ENCODE measurements at regions not wholly inside any gene's neighbourhood (a gene's known extent, or its start where the extent isn't known, plus 50 kb on each side); places are given as distances from the start of the nearest gene placed in this dataset.
"Not testable (repeated sequence)": the region's sequence is repeated elsewhere in the genome, so short reads cannot be mapped to it uniquely, and the experiment has no call there.

GRCh38 chr14:87628129-87628528, 364.9 kb downstream of the GALC start:
- no peak for DNase-seq

DNA sequence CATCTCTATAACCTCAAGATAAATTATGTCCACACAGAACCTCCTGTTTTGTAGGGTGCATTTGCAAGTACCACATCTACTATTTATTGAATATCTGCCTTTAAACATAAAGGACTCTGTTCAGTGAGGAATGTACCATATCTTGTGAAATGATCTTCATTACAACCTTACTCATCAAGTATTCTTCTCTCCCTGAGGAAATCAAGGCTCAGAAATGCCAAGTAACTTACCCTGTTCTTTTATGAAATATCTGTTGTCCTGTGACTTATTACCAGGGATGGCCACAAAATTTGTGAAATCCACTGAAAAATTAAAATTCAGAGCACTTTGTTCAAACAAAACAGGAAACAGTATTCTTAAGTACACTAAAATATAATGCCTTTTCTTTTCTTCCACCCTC, 366.7 kb downstream of the GALC start:
- no peak for DNase-seq

- no peak for DNase-seq
Measured at GRCh38 chr14:87623616-87624015, 369.4 kb downstream of the GALC start.

DNA sequence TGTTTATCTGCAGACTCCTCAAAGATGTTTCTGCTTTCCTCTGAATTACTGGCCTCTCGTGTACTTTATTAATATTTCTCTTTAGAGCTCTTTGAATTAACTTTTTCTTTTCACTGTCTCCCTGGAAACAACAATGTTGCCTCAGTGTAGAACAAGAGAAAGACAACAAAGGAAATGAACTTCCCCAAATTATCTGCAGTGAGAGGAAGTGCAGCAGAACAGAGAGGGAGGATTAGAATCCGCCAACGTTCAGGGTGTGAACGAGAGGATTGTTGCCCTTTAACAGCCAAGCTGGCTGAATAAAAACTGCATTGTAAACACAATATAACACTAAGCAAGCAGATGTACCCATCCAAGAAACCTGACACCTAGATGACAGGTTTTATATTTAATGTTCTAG, 375.9 kb downstream of the GALC start:
- no peak for DNase-seq

- no peak for DNase-seq
Measured at GRCh38 chr14:87615822-87616679, 376.9 kb downstream of the GALC start.

DNA sequence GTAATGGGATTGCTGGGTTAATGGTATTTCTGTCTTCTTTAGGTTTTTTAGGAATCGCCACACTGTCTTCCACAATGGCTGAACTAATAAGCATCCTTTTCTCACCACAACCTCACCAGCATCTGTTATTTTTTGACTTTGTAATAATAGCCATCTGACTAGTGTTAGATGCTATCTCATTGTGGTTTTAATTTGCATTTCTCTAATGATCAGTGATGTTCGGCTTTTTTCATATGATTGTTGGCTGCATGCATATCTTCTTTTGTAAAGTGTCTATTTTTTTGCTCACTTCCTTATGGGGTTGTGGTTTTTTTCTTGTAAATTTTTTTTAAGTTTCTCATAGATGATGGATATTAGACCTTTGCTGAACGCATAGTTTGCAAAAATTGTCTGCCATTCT, 377.9 kb downstream of the GALC start:
- no peak for DNase-seq

GRCh38 chr14:87613881-87614280, 379.1 kb downstream of the GALC start:
- no peak for DNase-seq

- not testable (repeated sequence) for DNase-seq
Measured at GRCh38 chr14:87607056-87607455, 385.9 kb downstream of the GALC start.

DNA sequence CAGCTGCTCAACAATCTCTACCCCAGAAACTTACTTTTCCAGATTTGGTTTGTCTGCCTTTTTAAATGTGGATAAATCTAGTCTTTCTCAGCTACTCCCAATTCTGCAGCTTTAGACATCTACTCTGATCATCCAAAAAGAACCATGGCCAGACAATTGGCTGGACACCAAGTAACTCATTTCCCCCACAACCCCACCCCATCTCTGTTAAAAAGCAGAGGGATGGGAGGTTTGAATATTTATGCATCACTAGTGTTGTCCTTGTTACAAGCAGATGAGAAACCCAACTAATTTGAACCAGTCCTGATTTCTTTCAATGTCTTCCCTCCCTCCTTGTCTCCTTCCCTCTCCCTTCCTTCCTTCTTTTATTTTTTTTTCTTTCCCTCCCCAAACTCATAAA, 391.9 kb downstream of the GALC start:
- DNase-seq, result no peak

DNA sequence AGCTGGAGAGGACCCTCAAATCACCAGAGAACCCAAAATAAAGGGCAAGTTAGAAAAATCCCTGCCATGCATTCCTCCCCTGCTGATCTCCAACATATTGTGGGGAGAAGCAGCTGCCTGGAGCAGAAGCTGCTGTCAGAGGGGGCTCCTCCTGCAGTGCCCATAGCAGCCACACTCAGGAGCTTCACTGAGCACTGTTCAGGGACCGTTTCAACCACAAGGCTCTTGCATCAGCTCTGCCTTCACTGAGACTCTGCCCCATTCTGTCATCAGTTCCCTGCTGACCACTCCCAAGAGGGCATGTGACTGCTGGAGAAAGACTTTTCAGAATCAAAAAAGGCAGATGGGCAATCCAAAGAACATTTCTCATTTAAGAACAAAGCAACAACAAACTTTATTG, 392.7 kb downstream of the GALC start:
- DNase-seq, result no peak

DNA sequence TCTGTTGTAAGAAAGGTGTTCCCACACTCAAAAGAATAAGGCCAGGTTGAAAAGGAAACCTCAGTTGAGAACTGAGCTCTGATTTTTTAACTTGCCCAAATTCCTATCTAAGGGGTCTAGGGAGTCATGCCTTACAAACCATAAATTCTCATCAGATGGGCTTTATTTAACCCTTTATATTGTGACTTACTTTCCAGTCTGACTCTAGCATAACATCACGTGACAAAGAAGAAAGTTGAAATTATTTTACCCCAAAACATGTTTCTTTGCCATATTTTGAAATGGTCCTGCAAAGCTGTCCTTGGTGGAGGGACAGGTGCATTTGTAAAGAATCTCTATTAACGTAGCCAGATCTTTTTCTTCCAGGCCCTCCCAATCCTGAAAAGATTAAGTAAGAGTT, 411.7 kb downstream of the GALC start:
- no peak for DNase-seq

- DNase-seq, result no peak
Measured at GRCh38 chr14:87579036-87579435, 413.9 kb downstream of the GALC start.

GRCh38 chr14:87575378-87575777, 417.6 kb downstream of the GALC start:
- no peak for DNase-seq

DNA sequence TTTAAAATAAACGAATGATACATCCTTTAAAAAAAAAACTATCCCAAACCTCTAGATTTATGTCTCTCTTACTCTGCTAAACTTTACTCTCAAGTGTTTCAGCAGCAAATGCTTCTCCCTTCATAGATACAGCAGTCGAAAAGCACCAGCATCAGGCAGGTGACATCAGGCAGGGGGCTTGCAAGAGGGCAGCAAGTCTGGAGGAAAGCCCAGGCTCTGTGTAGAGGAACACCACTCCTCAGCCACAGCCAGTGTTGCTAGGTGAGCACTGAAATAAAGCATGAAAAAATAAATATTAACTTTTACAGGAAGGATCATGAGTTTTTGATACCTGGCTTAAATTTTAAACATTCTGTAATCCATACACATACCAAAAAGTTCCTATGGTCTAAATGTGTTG, 419.4 kb downstream of the GALC start:
- no peak for DNase-seq

GRCh38 chr14:87567618-87568295, 425.2 kb downstream of the GALC start:
- DNase-seq, result no peak

- DNase-seq, result no peak
Measured at GRCh38 chr14:87566991-87567390, 426.0 kb downstream of the GALC start.

GRCh38 chr14:87547536-87547935, 445.4 kb downstream of the GALC start:
- DNase-seq, result no peak

GRCh38 chr14:87542288-87542687, 450.7 kb downstream of the GALC start:
- DNase-seq, result no peak

DNA sequence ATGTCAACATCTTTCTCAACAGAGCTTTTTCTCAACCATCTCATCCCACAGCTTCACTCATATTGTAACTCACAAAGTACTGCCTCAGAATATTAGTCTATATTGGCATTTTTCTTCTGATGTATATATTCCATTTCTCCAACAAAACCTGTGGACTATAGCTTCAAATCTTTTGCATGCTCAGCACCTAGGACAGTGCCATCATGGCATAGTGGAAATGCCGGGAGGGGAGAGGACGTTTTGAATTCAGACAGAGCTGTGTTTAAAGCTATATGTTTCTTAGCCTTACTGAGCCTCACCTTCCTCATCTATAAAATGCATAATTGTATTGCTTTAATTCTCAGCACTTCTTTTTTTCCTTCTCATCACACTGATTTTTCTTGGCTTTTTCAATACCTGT, 452.6 kb downstream of the GALC start:
- DNase-seq, result no peak

- no peak for DNase-seq
Measured at GRCh38 chr14:87529081-87529480, 463.9 kb downstream of the GALC start.

GRCh38 chr14:87526731-87527130, 466.3 kb downstream of the GALC start:
- no peak for DNase-seq

DNA sequence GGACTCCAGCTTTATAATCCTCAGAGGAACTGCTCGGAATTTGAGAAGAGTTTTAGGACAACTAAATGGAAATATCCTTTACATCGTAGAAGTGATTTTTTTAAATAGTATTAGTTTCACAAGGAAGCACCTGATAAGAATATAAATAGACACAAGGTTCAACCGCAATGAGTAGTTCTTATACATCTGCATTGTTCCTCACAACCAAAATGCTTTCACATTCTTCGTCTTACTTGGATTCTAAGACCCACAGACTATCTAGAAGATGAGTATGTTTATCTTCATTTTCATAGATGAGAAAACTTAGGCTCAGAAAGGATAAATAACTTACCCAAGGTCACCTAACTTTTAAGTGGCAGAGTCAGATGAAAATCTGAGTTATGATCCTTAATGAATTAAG, 469.0 kb downstream of the GALC start:
- no peak for DNase-seq

- no peak for DNase-seq
Measured at GRCh38 chr14:87522575-87522974, 470.4 kb downstream of the GALC start.

DNA sequence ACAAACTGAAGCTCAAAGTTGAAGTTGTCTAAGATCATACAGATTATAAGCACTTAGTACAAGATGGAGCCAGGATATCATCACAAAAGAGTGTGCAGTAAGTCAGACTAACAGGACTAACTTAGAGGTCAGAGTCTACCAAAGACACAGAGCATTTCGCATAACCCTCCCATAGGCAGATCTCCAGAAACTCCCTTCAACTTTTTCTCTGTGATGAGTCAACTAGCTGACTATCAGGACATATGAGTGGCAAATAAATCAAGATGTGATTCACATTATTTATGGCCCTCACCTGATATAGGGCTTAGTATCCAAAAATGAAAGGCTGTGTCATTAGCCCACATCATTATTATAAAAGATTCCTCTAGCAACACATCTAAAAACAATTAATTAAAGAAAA, 484.6 kb downstream of the GALC start:
- no peak for DNase-seq

DNA sequence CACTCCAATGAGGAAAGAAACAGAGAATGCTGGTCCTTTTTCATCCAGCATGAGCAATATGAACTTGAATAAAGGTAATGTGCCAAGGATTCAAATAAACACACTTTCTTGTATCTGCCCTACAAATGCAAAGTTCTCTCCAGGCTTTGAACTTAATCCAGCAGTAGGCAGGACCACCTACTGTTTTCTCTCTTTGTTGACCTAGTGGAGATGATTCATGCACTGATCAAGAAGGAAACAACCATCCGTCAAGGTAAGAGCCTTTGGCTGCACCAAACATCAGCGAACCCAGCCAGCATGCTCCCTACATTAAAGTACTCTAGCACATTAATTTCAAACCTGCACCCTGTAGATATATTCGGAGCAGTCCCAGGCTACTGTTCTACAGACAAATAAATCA, 489.3 kb downstream of the GALC start:
- no peak for DNase-seq

All from activated gamma-delta T cell treated with Interleukin-2 at 50 U/mL for 16 hours (primary cell).